ENCODE measurements at regions not wholly inside any gene's neighbourhood (a gene's known extent, or its start where the extent isn't known, plus 50 kb on each side); places are given as distances from the start of the nearest gene placed in this dataset.

DNA sequence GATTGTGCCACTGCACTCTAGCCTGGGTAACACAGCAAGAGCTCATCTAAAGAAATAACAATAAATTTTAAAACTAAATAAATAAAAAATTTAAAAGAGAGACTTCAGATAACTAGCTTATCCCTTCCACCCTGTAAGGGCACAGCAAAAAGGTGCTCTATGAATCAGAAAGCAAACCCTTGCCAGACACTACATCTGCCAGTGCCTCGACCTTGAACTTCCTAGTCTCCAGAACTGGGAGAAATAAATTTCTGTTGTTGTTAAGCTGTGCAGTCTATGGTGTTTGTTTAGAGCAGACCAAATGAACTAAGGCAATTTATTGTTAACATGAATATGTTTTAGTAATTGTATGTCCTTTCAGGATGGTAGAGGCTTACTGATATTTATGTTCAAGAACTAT lies 174.9 kb upstream of the TRIM24 start:
- no peak for TF ChIP-seq ZNF263 (CRISPR knock-in tag; IDR thresholded peaks at IDR 0.05; ENCODE audit: low read depth)
- no peak for TF ChIP-seq HMGA2 (CRISPR knock-in tag; IDR thresholded peaks at IDR 0.05)
- no peak for TF ChIP-seq CTCF (IDR thresholded peaks at IDR 0.05)
- TF ChIP-seq, protein P1, sequence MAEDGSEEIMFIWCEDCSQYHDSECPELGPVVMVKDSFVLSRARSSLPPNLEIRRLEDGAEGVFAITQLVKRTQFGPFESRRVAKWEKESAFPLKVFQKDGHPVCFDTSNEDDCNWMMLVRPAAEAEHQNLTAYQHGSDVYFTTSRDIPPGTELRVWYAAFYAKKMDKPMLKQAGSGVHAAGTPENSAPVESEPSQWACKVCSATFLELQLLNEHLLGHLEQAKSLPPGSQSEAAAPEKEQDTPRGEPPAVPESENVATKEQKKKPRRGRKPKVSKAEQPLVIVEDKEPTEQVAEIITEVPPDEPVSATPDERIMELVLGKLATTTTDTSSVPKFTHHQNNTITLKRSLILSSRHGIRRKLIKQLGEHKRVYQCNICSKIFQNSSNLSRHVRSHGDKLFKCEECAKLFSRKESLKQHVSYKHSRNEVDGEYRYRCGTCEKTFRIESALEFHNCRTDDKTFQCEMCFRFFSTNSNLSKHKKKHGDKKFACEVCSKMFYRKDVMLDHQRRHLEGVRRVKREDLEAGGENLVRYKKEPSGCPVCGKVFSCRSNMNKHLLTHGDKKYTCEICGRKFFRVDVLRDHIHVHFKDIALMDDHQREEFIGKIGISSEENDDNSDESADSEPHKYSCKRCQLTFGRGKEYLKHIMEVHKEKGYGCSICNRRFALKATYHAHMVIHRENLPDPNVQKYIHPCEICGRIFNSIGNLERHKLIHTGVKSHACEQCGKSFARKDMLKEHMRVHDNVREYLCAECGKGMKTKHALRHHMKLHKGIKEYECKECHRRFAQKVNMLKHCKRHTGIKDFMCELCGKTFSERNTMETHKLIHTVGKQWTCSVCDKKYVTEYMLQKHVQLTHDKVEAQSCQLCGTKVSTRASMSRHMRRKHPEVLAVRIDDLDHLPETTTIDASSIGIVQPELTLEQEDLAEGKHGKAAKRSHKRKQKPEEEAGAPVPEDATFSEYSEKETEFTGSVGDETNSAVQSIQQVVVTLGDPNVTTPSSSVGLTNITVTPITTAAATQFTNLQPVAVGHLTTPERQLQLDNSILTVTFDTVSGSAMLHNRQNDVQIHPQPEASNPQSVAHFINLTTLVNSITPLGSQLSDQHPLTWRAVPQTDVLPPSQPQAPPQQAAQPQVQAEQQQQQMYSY (CRISPR knock-in tag; IDR thresholded peaks at IDR 0.05), result no peak
- no peak for TF ChIP-seq RORB (CRISPR knock-in tag; IDR thresholded peaks at IDR 0.05)
- TF ChIP-seq ZNF219 (CRISPR knock-in tag; IDR thresholded peaks at IDR 0.05; ENCODE audit: borderline replicate concordance), result no peak
- TF ChIP-seq JUN (CRISPR knock-in tag; IDR thresholded peaks at IDR 0.05), result no peak
- TF ChIP-seq, protein P2, sequence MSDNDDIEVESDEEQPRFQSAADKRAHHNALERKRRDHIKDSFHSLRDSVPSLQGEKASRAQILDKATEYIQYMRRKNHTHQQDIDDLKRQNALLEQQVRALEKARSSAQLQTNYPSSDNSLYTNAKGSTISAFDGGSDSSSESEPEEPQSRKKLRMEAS (CRISPR knock-in tag; IDR thresholded peaks at IDR 0.05), result no peak
- no peak for TF ChIP-seq IRF1 (CRISPR knock-in tag; IDR thresholded peaks at IDR 0.05)
- no peak for TF ChIP-seq GTF2I (CRISPR knock-in tag; conservative IDR thresholded peaks at IDR 0.05)
- H3K36me3 Mint-ChIP-seq, result peaks cover 21% of the 10 kb centered on the region
- H3K4me3 Mint-ChIP-seq, result no peak overlapping the region
- no peak overlapping the region for H3K27ac Mint-ChIP-seq
- no peak for ATAC-seq
- no peaks in the 10 kb centered on the region for H3K4me1 Mint-ChIP-seq
- DNase-seq (ENCODE audit: low spot score), result no peak
- POLR2A ChIA-PET, result no interaction called here
- peaks cover 22% of the 10 kb centered on the region for H3K9me3 Mint-ChIP-seq
- CTCF ChIA-PET, result no interaction called here
- H3K27me3 Mint-ChIP-seq (ENCODE audit: low read depth), result peaks cover 10% of the 10 kb centered on the region

- H3K4me1 Mint-ChIP-seq, result no peaks in the 10 kb centered on the region
- peaks cover 32% of the 10 kb centered on the region for H3K9me3 Mint-ChIP-seq
- ATAC-seq, result no peak
- ChIA-PET POLR2A (no interaction called here), CTCF (no interaction called here)
- H3K36me3 Mint-ChIP-seq, result peaks cover 34% of the 10 kb centered on the region
- no peak overlapping the region for H3K27ac Mint-ChIP-seq
- DNase-seq (ENCODE audit: low spot score), result no peak
- no peak overlapping the region for H3K4me3 Mint-ChIP-seq
- peaks cover 19% of the 10 kb centered on the region for H3K27me3 Mint-ChIP-seq (ENCODE audit: low read depth)
- no peak for TF ChIP-seq ZNF317 (CRISPR knock-in tag; IDR thresholded peaks at IDR 0.05; ENCODE audit: borderline replicate concordance, low read depth)
- TF ChIP-seq NR1H2 (CRISPR knock-in tag; IDR thresholded peaks at IDR 0.05), result no peak
- TF ChIP-seq STAT6 (CRISPR knock-in tag; conservative IDR thresholded peaks at IDR 0.05; ENCODE audit: low read depth), result no peak
- TF ChIP-seq ZNF416 (CRISPR knock-in tag; IDR thresholded peaks at IDR 0.05), result no peak
- TF ChIP-seq, protein P2 (CRISPR knock-in tag; IDR thresholded peaks at IDR 0.05), result no peak
- TF ChIP-seq JUN (CRISPR knock-in tag; IDR thresholded peaks at IDR 0.05), result no peak
- no peak for TF ChIP-seq ZNF263 (CRISPR knock-in tag; IDR thresholded peaks at IDR 0.05; ENCODE audit: low read depth)
- TF ChIP-seq GRHL2 (CRISPR knock-in tag; IDR thresholded peaks at IDR 0.05; ENCODE audit: insufficient replicate concordance, severe bottlenecking), result no peak
- no peak for TF ChIP-seq ATF1 (CRISPR knock-in tag; IDR thresholded peaks at IDR 0.05)
- no peak for TF ChIP-seq JAZF1 (CRISPR knock-in tag; IDR thresholded peaks at IDR 0.05)
These were observed 173.2 kb upstream of the TRIM24 start for GRCh38 chr7:138286846-138287245.
